Upper lobe of left lung (tissue), 4 donors: ENCODE measurements at regions not wholly inside any gene's neighbourhood (a gene's known extent, or its start where the extent isn't known, plus 50 kb on each side); places are given as distances from the start of the nearest gene placed in this dataset.

Experiments
- CTCF ChIP-seq, 6 experiments: fragments of 450-650 bp in 4 of 6; fragments of 200-600 bp in 2 of 6; sonication (generic) in 2 of 6; IDR thresholded peaks; one replicate each; pipeline ENCODE4 v1.5.1; 2016 to 2019; ENCODE audit warnings: antibody characterized with exemption in 6 of 6
- POLR2A ChIP-seq, 4 donors: fragments of 450-650 bp; IDR thresholded peaks; one replicate each; pipeline ENCODE4 v1.5.1; 2016 to 2017; ENCODE audit warnings: antibody characterized with exemption in 4 of 4, mild to moderate bottlenecking in 2 of 4
- POLR2AphosphoS5 ChIP-seq, 2 donors: sonication (generic); formaldehyde crosslinking; IDR thresholded peaks; one replicate each; pipeline ENCODE4 v1.5.1; 2017; ENCODE audit warnings: antibody characterized with exemption in 2 of 2

GRCh38 chr12:127300753-127301152 is 966.2 kb upstream of the TMEM132C start:
- TF ChIP-seq CTCF (IDR thresholded peaks at IDR 0.05) (no peak), POLR2A (IDR thresholded peaks at IDR 0.05) (no peak), POLR2AphosphoS5 (IDR thresholded peaks at IDR 0.05) (no peak)
